Body of pancreas (tissue), 4 donors: ENCODE measurements at regions not wholly inside any gene's neighbourhood (a gene's known extent, or its start where the extent isn't known, plus 50 kb on each side); places are given as distances from the start of the nearest gene placed in this dataset.

ENCODE experiments used
- CTCF ChIP-seq, 7 experiments: fragments of 450-650 bp in 4 of 7; fragments of 200-600 bp in 3 of 7; sonication (generic) in 3 of 7; IDR thresholded peaks; one replicate each; pipeline ENCODE4 v1.5.1; 2016 to 2019; ENCODE audit warnings: antibody characterized with exemption in 7 of 7
- POLR2A ChIP-seq, 3 donors: fragments of 450-650 bp; IDR thresholded peaks; one replicate each; pipeline ENCODE4 v1.6.1; 2016; ENCODE audit warnings: antibody characterized with exemption in 3 of 3, mild to moderate bottlenecking in 2 of 3

- TF ChIP-seq CTCF (IDR thresholded peaks at IDR 0.05): no peak
- no peak for TF ChIP-seq POLR2A (IDR thresholded peaks at IDR 0.05)
Observed at GRCh38 chr9:90047828-90048227, 443.0 kb downstream of the GADD45G start.
